ENCODE measurements at regions not wholly inside any gene's neighbourhood (a gene's known extent, or its start where the extent isn't known, plus 50 kb on each side); places are given as distances from the start of the nearest gene placed in this dataset.
A peak's percentile ranks its signal among the peaks of the same experiment; 100 is the strongest.

DNA sequence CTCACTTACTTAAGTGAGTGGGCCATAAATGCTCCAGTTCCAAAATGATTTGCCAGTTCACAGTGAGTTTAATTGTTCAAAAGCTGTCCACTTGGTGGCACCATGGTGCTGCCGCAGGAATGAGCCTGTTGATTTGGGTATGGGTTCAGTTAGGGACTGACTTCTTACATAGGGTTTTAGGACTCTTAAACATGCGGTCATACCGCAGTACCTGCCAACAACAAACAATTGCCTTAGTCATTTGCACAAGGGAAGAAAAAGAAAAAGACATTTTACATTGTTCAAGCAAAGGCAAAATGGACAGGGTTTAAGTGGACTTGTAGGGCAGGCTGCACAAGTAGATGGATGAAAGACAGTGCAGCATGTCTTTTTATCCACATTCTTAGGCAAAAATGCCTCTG is 80.0 kb upstream of the DBX2 start:
- no peaks in the 10 kb centered on the region for H3K4me1 ChIP-seq (ENCODE audit: control insufficient read depth, insufficient read depth, low read length, poor library complexity, severe bottlenecking)

DNA sequence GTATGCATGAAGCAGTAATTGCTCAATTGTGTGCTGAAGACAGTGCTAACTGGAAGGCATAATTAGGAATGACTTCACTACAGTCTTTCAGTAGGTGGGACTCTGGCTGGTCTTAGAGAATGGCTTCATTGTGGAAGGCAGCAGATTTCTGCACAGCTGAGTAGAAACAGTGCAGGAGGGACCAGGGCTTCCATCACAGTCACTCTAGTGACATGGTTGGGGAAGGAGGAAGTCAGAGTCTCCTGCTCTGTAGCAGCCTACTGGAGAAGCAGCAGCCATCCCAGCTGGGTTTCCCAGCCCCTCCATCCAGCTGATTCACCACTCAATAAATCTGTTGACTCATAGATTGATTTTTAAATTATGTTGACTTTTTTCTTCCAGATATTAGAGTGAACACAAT is 80.6 kb upstream of the DBX2 start:
- Histone ChIP-seq H3K4me1 (ENCODE audit: control insufficient read depth, insufficient read depth, low read length, poor library complexity, severe bottlenecking) (no peaks in the 10 kb centered on the region), H3K27me3 (ENCODE audit: control insufficient read depth, insufficient read depth, low read length) (peaks cover 9% of the 10 kb centered on the region), H3K27ac (ENCODE audit: insufficient read depth, low read length, poor library complexity, severe bottlenecking) (no peak overlapping the region), H3K9me3 (ENCODE audit: control insufficient read depth in 2 of 2, low read length in 2 of 2) (no peaks in the 10 kb centered on the region), H3K4me3 (ENCODE audit: low read depth, low read length) (no peak overlapping the region), H3K36me3 (ENCODE audit: control insufficient read depth, insufficient read depth, low read length) (no peaks in the 10 kb centered on the region)
- Mint-ChIP-seq H3K36me3 (no peaks in the 10 kb centered on the region), H3K4me3 (no peak overlapping the region), H3K27me3 (peaks cover 29% of the 10 kb centered on the region), H3K9me3 (peaks cover 0 to 1% (median 0%) of the 10 kb centered on the region in 7 donors), H3K4me1 (peaks cover 0 to 4% (median 0%) of the 10 kb centered on the region in 4 donors), H3K27ac (no peak overlapping the region)
- DNase-seq (no peak), ATAC-seq (ENCODE audit: low read depth in 2 of 2) (no peak)

More for the DNA sequence above, 80.0 kb upstream of the DBX2 start:
- Histone ChIP-seq H3K27ac (ENCODE audit: insufficient read depth, low read length, poor library complexity, severe bottlenecking) (no peak overlapping the region), H3K27me3 (ENCODE audit: control insufficient read depth, insufficient read depth, low read length) (peaks cover 9% of the 10 kb centered on the region), H3K36me3 (ENCODE audit: control insufficient read depth, insufficient read depth, low read length) (no peaks in the 10 kb centered on the region), H3K4me3 (ENCODE audit: low read depth, low read length) (no peak overlapping the region), H3K9me3 (ENCODE audit: control insufficient read depth in 2 of 2, low read length in 2 of 2) (no peaks in the 10 kb centered on the region)
- ATAC-seq (ENCODE audit: low read depth in 2 of 2) = no peak
- Mint-ChIP-seq H3K36me3 (no peaks in the 10 kb centered on the region), H3K9me3 (peaks cover 0 to 1% (median 0%) of the 10 kb centered on the region in 7 donors), H3K27me3 (peaks cover 29% of the 10 kb centered on the region), H3K27ac (no peak overlapping the region), H3K4me1 (peaks cover 0 to 4% (median 0%) of the 10 kb centered on the region in 4 donors), H3K4me3 (no peak overlapping the region)
- peak in 2 of 3 donors; percentile 19 to 60 for DNase-seq

DNA sequence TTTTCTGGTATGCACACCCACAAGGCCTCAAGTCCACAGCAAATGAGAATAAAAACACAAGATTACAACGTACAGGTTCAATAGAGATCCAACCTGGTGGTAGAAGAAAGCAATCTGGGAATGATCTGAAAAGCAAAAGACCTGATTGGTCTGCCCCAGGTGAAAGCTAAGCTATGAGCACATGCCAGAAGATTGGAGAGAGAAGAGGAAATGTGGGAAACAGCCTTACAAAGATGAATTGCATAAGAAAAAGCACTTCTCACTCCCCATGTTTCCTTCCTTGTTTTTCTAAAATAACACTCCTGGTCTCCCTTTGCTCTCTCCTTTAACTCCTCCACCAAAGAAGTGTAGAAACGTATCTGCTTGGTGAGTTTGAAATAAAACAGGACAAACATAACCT is 77.3 kb upstream of the ANO6 start:
- Mint-ChIP-seq H3K4me1 (no peaks in the 10 kb centered on the region), H3K36me3 (no peaks in the 10 kb centered on the region), H3K27me3 (peaks cover 18% of the 10 kb centered on the region), H3K4me3 (no peak overlapping the region), H3K9me3 (peaks cover 0 to 2% (median 0%) of the 10 kb centered on the region in 7 donors), H3K27ac (no peak overlapping the region)
- Histone ChIP-seq H3K9me3 (ENCODE audit: control insufficient read depth in 2 of 2, low read length in 2 of 2) (no peaks in the 10 kb centered on the region), H3K36me3 (ENCODE audit: control insufficient read depth, insufficient read depth, low read length) (no peaks in the 10 kb centered on the region), H3K27me3 (ENCODE audit: control insufficient read depth, insufficient read depth, low read length) (peaks cover 2% of the 10 kb centered on the region), H3K27ac (ENCODE audit: insufficient read depth, low read length, poor library complexity, severe bottlenecking) (no peak overlapping the region), H3K4me1 (ENCODE audit: control insufficient read depth, insufficient read depth, low read length, poor library complexity, severe bottlenecking) (no peaks in the 10 kb centered on the region), H3K4me3 (ENCODE audit: low read depth, low read length) (no peak overlapping the region)
- no peak for DNase-seq
- no peak for ATAC-seq (ENCODE audit: low read depth in 2 of 2)

DNA sequence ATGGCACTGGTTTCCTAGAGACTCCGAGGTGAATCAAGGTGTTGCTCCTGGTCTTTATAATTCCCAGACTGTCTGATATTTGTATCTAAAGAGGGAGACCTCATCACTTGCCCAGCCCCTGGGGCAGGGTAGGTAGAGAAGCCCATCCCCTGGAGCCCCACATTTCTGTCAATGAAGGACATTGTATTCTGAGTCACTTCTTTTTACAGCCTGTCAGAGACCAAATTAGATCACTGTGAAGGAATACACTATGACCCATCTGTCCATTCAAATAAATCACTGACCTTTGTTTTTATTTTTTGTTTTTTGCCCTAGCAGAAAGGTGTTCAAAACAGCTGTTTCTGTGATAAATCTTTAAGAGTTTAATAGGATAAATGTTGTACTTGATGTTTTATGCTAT is 67.9 kb upstream of the ANO6 start:
- peaks cover 12 to 14% of the 10 kb centered on the region in 2 experiments for H3K9me3 ChIP-seq (ENCODE audit: control insufficient read depth in 2 of 2, low read length in 2 of 2)
- no peak overlapping the region for H3K4me3 Mint-ChIP-seq
- no peak overlapping the region for H3K4me3 ChIP-seq (ENCODE audit: low read depth, low read length)
- H3K4me1 ChIP-seq (ENCODE audit: control insufficient read depth, insufficient read depth, low read length, poor library complexity, severe bottlenecking) = no peaks in the 10 kb centered on the region
- H3K36me3 Mint-ChIP-seq = no peaks in the 10 kb centered on the region
- peaks cover 0 to 24% (median 9%) of the 10 kb centered on the region in 7 donors for H3K9me3 Mint-ChIP-seq
- peaks cover 14% of the 10 kb centered on the region for H3K27me3 Mint-ChIP-seq
- no peak overlapping the region for H3K27ac ChIP-seq (ENCODE audit: insufficient read depth, low read length, poor library complexity, severe bottlenecking)
- DNase-seq = no peak
- H3K4me1 Mint-ChIP-seq = no peaks in the 10 kb centered on the region
- H3K27me3 ChIP-seq (ENCODE audit: control insufficient read depth, insufficient read depth, low read length) = peaks cover 4% of the 10 kb centered on the region
- no peaks in the 10 kb centered on the region for H3K36me3 ChIP-seq (ENCODE audit: control insufficient read depth, insufficient read depth, low read length)
- no peak overlapping the region for H3K27ac Mint-ChIP-seq
- no peak for ATAC-seq (ENCODE audit: low read depth in 2 of 2)

DNA sequence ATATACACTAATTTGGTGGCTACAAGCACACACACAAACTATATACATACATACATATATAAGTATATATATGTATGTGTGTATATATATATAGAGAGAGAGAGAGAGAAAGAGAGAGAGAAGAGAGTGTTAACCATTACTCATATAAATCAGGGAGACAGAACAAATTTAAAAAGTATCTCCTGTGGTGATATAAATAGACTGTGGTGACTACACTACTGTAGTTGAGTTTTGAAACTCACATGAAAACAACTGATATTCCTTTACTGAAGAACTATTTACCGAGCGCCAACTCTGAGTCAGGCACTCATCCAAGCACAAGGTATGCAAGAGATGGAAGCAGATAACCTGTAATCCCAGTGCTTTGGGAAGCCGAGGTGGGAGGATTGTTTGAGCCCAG is 67.3 kb upstream of the ANO6 start:
- H3K9me3 ChIP-seq (ENCODE audit: control insufficient read depth in 2 of 2, low read length in 2 of 2) = peaks cover 12 to 14% of the 10 kb centered on the region in 2 experiments
- no peak for DNase-seq
- Mint-ChIP-seq H3K36me3 (no peaks in the 10 kb centered on the region), H3K27me3 (peaks cover 14% of the 10 kb centered on the region), H3K4me1 (no peaks in the 10 kb centered on the region), H3K27ac (no peak overlapping the region), H3K4me3 (no peak overlapping the region), H3K9me3 (peaks cover 0 to 24% (median 9%) of the 10 kb centered on the region in 7 donors)
- no peaks in the 10 kb centered on the region for H3K36me3 ChIP-seq (ENCODE audit: control insufficient read depth, insufficient read depth, low read length)
- no peaks in the 10 kb centered on the region for H3K4me1 ChIP-seq (ENCODE audit: control insufficient read depth, insufficient read depth, low read length, poor library complexity, severe bottlenecking)
- no peak for ATAC-seq (ENCODE audit: low read depth in 2 of 2)
- H3K4me3 ChIP-seq (ENCODE audit: low read depth, low read length) = no peak overlapping the region
- no peak overlapping the region for H3K27ac ChIP-seq (ENCODE audit: insufficient read depth, low read length, poor library complexity, severe bottlenecking)
- H3K27me3 ChIP-seq (ENCODE audit: control insufficient read depth, insufficient read depth, low read length) = peaks cover 4% of the 10 kb centered on the region

DNA sequence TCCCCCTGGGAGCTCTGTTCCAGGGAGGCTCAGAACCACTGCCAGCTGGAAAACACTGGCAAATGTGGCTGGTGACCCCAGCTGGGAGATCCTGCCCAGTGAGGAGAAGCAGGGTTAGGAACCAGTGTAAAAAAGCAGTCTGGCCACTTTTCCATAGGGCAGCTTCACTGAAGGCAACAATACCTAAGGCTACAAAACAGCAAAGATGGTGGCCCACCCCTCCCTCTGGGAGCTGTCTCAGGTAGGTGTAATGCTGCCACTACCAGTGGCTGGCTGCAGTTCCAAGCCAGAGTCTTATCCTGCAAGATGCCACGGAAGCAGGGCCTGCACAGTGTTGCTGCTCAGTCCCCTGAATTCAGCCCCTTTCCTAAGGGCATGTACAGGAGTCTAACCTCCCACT is 50.6 kb upstream of the ANO6 start:
- no peak for ATAC-seq (ENCODE audit: low read depth in 2 of 2)
- no peak overlapping the region for H3K27ac Mint-ChIP-seq
- Histone ChIP-seq H3K27ac (ENCODE audit: insufficient read depth, low read length, poor library complexity, severe bottlenecking) (no peak overlapping the region), H3K4me3 (ENCODE audit: low read depth, low read length) (no peak overlapping the region), H3K36me3 (ENCODE audit: control insufficient read depth, insufficient read depth, low read length) (no peaks in the 10 kb centered on the region), H3K4me1 (ENCODE audit: control insufficient read depth, insufficient read depth, low read length, poor library complexity, severe bottlenecking) (no peaks in the 10 kb centered on the region), H3K9me3 (ENCODE audit: control insufficient read depth in 2 of 2, low read length in 2 of 2) (peaks cover 0 to 7% of the 10 kb centered on the region in 2 experiments), H3K27me3 (ENCODE audit: control insufficient read depth, insufficient read depth, low read length) (peaks cover 2% of the 10 kb centered on the region)
- no peak overlapping the region for H3K4me3 Mint-ChIP-seq
- DNase-seq = no peak
- peaks cover 23% of the 10 kb centered on the region for H3K27me3 Mint-ChIP-seq
- H3K9me3 Mint-ChIP-seq = peaks cover 0 to 27% (median 5%) of the 10 kb centered on the region in 7 donors
- H3K36me3 Mint-ChIP-seq = no peaks in the 10 kb centered on the region
- peaks cover 0 to under 1% (median 0%) of the 10 kb centered on the region in 4 donors for H3K4me1 Mint-ChIP-seq

DNA sequence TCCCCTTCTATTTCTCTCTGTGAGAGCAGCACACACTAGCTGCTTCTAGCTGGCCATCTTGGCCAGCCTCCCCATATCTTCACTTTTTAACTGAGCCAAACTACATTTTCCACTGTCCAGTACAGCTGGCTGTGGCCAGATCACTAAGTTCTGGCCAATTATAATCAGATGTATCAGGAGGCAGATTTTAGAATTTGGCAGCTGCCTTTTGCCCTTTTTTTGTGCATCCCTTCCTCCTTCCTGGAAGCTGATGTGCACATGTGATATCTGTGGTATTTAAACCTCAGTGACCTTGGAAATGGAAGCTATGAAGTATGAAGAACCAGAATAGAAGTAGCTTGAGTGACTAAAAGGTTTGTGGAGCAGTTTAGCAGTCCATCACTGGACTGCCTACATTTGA is 49.8 kb upstream of the ANO6 start:
- Histone ChIP-seq H3K4me3 (ENCODE audit: low read depth, low read length) (no peak overlapping the region), H3K27me3 (ENCODE audit: control insufficient read depth, insufficient read depth, low read length) (peaks cover 2% of the 10 kb centered on the region), H3K4me1 (ENCODE audit: control insufficient read depth, insufficient read depth, low read length, poor library complexity, severe bottlenecking) (no peaks in the 10 kb centered on the region), H3K27ac (ENCODE audit: insufficient read depth, low read length, poor library complexity, severe bottlenecking) (no peak overlapping the region), H3K9me3 (ENCODE audit: control insufficient read depth in 2 of 2, low read length in 2 of 2) (peaks cover 0 to 7% of the 10 kb centered on the region in 2 experiments), H3K36me3 (ENCODE audit: control insufficient read depth, insufficient read depth, low read length) (no peaks in the 10 kb centered on the region)
- peaks cover 0 to 3% (median 0%) of the 10 kb centered on the region in 4 donors for H3K4me1 Mint-ChIP-seq
- no peak overlapping the region for H3K27ac Mint-ChIP-seq
- ATAC-seq (ENCODE audit: low read depth in 2 of 2) = no peak
- H3K27me3 Mint-ChIP-seq = peaks cover 27% of the 10 kb centered on the region
- no peak for DNase-seq
- H3K9me3 Mint-ChIP-seq = peaks cover 0 to 22% (median 5%) of the 10 kb centered on the region in 7 donors
- no peak overlapping the region for H3K4me3 Mint-ChIP-seq
- no peaks in the 10 kb centered on the region for H3K36me3 Mint-ChIP-seq
